Thyroid gland (tissue), 4 donors: ENCODE measurements at regions not wholly inside any gene's neighbourhood (a gene's known extent, or its start where the extent isn't known, plus 50 kb on each side); places are given as distances from the start of the nearest gene placed in this dataset.

Source experiments
- CTCF ChIP-seq, 6 experiments: fragments of 200-600 bp in 3 of 6; fragments of 450-650 bp in 3 of 6; sonication (generic) in 3 of 6; IDR thresholded peaks; one replicate each; pipeline ENCODE4 v1.5.1; 2016 to 2019; ENCODE audit warnings: antibody characterized with exemption in 6 of 6, mild to moderate bottlenecking in 2 of 6, inconsistent platforms in 1 of 6, moderate library complexity in 1 of 6
- POLR2A ChIP-seq, 2 donors: fragments of 450-650 bp; IDR thresholded peaks; one replicate each; pipeline ENCODE4 v1.6.1; 2017; ENCODE audit warnings: antibody characterized with exemption in 2 of 2, mild to moderate bottlenecking in 2 of 2, moderate library complexity in 1 of 2

GRCh38 chr17:71387456-71387855 lies 733.4 kb upstream of the SOX9 start:
- TF ChIP-seq CTCF (IDR thresholded peaks at IDR 0.05) (no peak), POLR2A (IDR thresholded peaks at IDR 0.05) (no peak)
